BLaER1 treated with 17β-estradiol and CSF1 and Interleukin-3, amounts not matched to agents 10 nM and 100 nM (cell line): ENCODE measurements at regions not wholly inside any gene's neighbourhood (a gene's known extent, or its start where the extent isn't known, plus 50 kb on each side); places are given as distances from the start of the nearest gene placed in this dataset.

Experiments used
- H3K27ac ChIP-seq, 11 experiments: shearing (Covaris generic); formaldehyde crosslinking; 2 replicates each; pipeline ENCODE4 v1.8.1; 2022
- H3K27me3 ChIP-seq, 11 experiments: shearing (Covaris generic); formaldehyde crosslinking; 2 replicates each; pipeline ENCODE4 v1.8.1; 2022
- H3K36me3 ChIP-seq, 11 experiments: shearing (Covaris generic); formaldehyde crosslinking; 2 replicates each; pipeline ENCODE4 v1.8.1; 2022
- H3K4me1 ChIP-seq, 10 experiments: shearing (Covaris generic); formaldehyde crosslinking; 2 replicates each; pipeline ENCODE4 v1.8.1; 2022
- H3K4me2 ChIP-seq, 11 experiments: shearing (Covaris generic); formaldehyde crosslinking; 2 replicates each; pipeline ENCODE4 v1.8.1; 2022
- H3K4me3 ChIP-seq, 10 experiments: shearing (Covaris generic); formaldehyde crosslinking; 2 replicates each; pipeline ENCODE4 v1.8.1; 2022
- H3K9ac ChIP-seq, 11 experiments: shearing (Covaris generic); formaldehyde crosslinking; 2 replicates each; pipeline ENCODE4 v1.8.1; 2022
- H3K9me3 ChIP-seq, 11 experiments: shearing (Covaris generic); formaldehyde crosslinking; replicated peaks in 1 of 11; 2 replicates each; pipeline ENCODE4 v1.8.1; 2022
- H4K20me1 ChIP-seq, 11 experiments: shearing (Covaris generic); formaldehyde crosslinking; 2 replicates each; pipeline ENCODE4 v1.8.1; 2022
- Cebpa-rat ChIP-seq, 11 experiments: shearing (Covaris generic); IDR thresholded peaks; 2 replicates each; pipeline ENCODE4 v1.8.1; 2022

DNA sequence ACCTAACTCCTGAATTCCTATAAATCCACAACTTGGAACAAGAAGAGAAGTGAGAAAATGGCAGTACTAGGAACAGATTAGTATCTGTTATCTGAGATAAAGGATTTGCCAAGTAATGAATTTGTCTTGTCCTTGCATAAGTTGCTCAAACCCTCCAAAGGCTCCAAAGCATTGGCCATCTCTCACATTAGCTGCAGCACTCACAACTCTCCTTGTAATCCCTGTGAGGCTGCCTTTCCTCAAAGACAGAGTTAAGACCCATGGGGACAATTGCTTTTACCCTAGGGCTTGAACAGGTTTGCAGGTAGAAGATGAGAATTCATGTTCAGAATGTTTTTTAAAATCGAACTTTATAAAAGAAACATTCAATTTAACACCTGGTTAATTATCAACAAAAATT lies 1702.2 kb downstream of the EFNB2 start:
- no peaks in the 10 kb centered on the region for H3K9me3 ChIP-seq
- H3K27me3 ChIP-seq: no peaks in the 10 kb centered on the region
- no peak overlapping the region for H3K4me2 ChIP-seq
- H3K27ac ChIP-seq: no peak overlapping the region
- no peak for TF ChIP-seq Cebpa-rat (IDR thresholded peaks at IDR 0.05)
- H3K9ac ChIP-seq: no peak overlapping the region
- no peaks in the 10 kb centered on the region for H3K36me3 ChIP-seq
- H4K20me1 ChIP-seq: no peaks in the 10 kb centered on the region
- peaks cover 0 to 7% (median 0%) of the 10 kb centered on the region in 10 experiments; a peak in 2 of 20 replicates for H3K4me1 ChIP-seq
- H3K4me3 ChIP-seq: no peak overlapping the region

DNA sequence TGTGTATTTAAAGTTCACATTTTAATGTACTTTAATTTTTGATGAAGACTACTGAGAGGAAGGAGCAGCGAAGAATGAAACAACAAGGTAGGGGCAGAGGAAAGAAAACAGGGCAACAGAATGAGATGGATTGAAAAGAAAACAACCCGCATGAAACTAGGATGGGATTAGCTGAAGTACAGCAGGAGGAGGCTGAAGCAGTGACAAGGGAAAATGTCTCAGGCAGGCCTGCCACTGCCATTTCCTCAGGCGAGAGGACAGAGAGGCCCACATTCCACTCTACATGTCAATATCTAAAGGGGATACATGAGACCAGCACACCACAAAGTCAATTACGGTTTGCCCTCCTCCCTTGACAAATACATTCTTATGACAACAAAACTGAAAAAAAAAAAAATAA lies 1703.2 kb downstream of the EFNB2 start:
- H3K4me2 ChIP-seq: no peak overlapping the region
- H3K4me1 ChIP-seq: no peaks in the 10 kb centered on the region
- no peak overlapping the region for H3K27ac ChIP-seq
- TF ChIP-seq Cebpa-rat (IDR thresholded peaks at IDR 0.05): no peak
- H3K9ac ChIP-seq: no peak overlapping the region
- no peak overlapping the region for H3K4me3 ChIP-seq
- H3K27me3 ChIP-seq: no peaks in the 10 kb centered on the region
- no peaks in the 10 kb centered on the region for H4K20me1 ChIP-seq
- H3K9me3 ChIP-seq: no peaks in the 10 kb centered on the region
- no peaks in the 10 kb centered on the region for H3K36me3 ChIP-seq

GRCh38 chr13:104831831-104832230 lies 1703.6 kb downstream of the EFNB2 start:
- Histone ChIP-seq H3K36me3 (no peaks in the 10 kb centered on the region), H3K9ac (no peak overlapping the region), H3K4me3 (no peak overlapping the region), H3K4me1 (no peaks in the 10 kb centered on the region), H3K27ac (no peak overlapping the region), H3K27me3 (no peaks in the 10 kb centered on the region), H3K9me3 (no peaks in the 10 kb centered on the region), H3K4me2 (no peak overlapping the region), H4K20me1 (no peaks in the 10 kb centered on the region)
- TF ChIP-seq Cebpa-rat (IDR thresholded peaks at IDR 0.05): no peak

DNA sequence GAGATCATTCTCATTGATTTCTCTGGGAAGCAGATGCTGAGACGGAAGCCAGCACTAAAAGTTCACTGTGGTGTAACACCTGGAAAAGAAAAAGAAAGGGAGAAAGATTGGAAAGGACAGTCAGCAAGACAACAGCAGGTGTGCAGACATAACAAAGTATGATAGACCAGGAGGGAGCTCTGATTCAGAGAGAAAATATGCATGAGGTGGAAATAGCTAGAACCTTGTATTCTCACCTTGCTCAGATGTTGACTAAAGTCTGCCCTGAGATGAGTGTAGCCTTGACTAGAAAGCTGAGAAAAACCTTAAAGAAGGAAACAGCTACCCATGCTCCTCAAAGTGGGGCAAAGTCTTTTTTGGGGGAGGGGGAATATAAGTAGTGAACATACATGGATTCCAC lies 1711.8 kb downstream of the EFNB2 start:
- no peaks in the 10 kb centered on the region for H3K36me3 ChIP-seq
- no peak overlapping the region for H3K9ac ChIP-seq
- H3K27ac ChIP-seq: no peak overlapping the region
- H3K27me3 ChIP-seq: no peaks in the 10 kb centered on the region
- H3K4me2 ChIP-seq: no peak overlapping the region
- TF ChIP-seq Cebpa-rat (IDR thresholded peaks at IDR 0.05): no peak
- no peaks in the 10 kb centered on the region for H4K20me1 ChIP-seq
- no peaks in the 10 kb centered on the region for H3K4me1 ChIP-seq
- H3K9me3 ChIP-seq: no peaks in the 10 kb centered on the region
- H3K4me3 ChIP-seq: no peak overlapping the region

DNA sequence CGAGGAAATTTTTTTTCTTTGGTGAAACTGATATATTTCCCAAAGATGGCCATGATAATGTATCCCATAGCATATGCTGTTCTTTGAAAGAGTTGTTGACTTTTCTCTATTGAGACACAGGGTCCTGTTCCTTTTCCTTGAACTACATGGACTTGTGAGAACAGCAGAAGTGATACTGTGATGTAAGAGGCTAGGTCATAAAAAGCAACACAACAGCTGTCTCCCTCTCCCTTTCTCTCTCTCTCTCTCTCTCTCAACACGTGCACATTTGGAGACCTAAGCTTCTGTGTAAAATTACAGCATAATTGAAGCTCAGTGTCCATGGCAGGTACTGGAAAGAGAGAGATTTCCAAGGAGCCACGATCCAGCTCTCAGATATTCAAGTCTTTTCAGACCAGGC lies 1712.4 kb downstream of the EFNB2 start:
- no peak for TF ChIP-seq Cebpa-rat (IDR thresholded peaks at IDR 0.05)
- no peak overlapping the region for H3K9ac ChIP-seq
- no peaks in the 10 kb centered on the region for H3K4me1 ChIP-seq

GRCh38 chr13:104817271-104817670 lies 1718.2 kb downstream of the EFNB2 start:
- Histone ChIP-seq H3K9ac (no peak overlapping the region), H3K4me2 (no peak overlapping the region), H3K4me3 (no peak overlapping the region), H3K4me1 (no peaks in the 10 kb centered on the region), H3K27me3 (no peaks in the 10 kb centered on the region), H4K20me1 (no peaks in the 10 kb centered on the region), H3K9me3 (no peaks in the 10 kb centered on the region), H3K27ac (no peak overlapping the region), H3K36me3 (no peaks in the 10 kb centered on the region)
- no peak for TF ChIP-seq Cebpa-rat (IDR thresholded peaks at IDR 0.05)

More for the DNA sequence above, 1712.4 kb downstream of the EFNB2 start:
- Histone ChIP-seq H3K4me2 (no peak overlapping the region), H3K27me3 (no peaks in the 10 kb centered on the region), H3K27ac (no peak overlapping the region), H3K9me3 (no peaks in the 10 kb centered on the region), H4K20me1 (no peaks in the 10 kb centered on the region), H3K36me3 (no peaks in the 10 kb centered on the region), H3K4me3 (no peak overlapping the region)

- Histone ChIP-seq H3K4me2 (no peak overlapping the region), H3K9ac (no peak overlapping the region), H3K36me3 (no peaks in the 10 kb centered on the region), H3K4me3 (no peak overlapping the region), H4K20me1 (no peaks in the 10 kb centered on the region), H3K27ac (no peak overlapping the region), H3K4me1 (no peaks in the 10 kb centered on the region), H3K27me3 (no peaks in the 10 kb centered on the region), H3K9me3 (no peaks in the 10 kb centered on the region)
- no peak for TF ChIP-seq Cebpa-rat (IDR thresholded peaks at IDR 0.05)
These were observed 1718.7 kb downstream of the EFNB2 start for GRCh38 chr13:104816726-104817125.

- Histone ChIP-seq H3K36me3 (no peaks in the 10 kb centered on the region), H3K27me3 (no peaks in the 10 kb centered on the region), H3K27ac (no peak overlapping the region), H4K20me1 (no peaks in the 10 kb centered on the region), H3K4me3 (no peak overlapping the region), H3K9ac (no peak overlapping the region), H3K9me3 (no peaks in the 10 kb centered on the region), H3K4me2 (no peak overlapping the region), H3K4me1 (0 out of 20 replicates have a peak, but pooled peaks cover 0 to 3% (median 0%) of the 10 kb centered on the region in 10 experiments)
- TF ChIP-seq Cebpa-rat (IDR thresholded peaks at IDR 0.05): no peak
These were observed 1725.2 kb downstream of the EFNB2 start for GRCh38 chr13:104810242-104810641.

- no peak for TF ChIP-seq Cebpa-rat (IDR thresholded peaks at IDR 0.05)
- H3K4me2 ChIP-seq: no peak overlapping the region
- no peaks in the 10 kb centered on the region for H3K36me3 ChIP-seq
- H3K9me3 ChIP-seq: no peaks in the 10 kb centered on the region
- 0 out of 20 replicates have a peak, but pooled peaks cover 0 to 3% (median 0%) of the 10 kb centered on the region in 10 experiments for H3K4me1 ChIP-seq
- H3K27ac ChIP-seq: no peak overlapping the region
- H3K27me3 ChIP-seq: no peaks in the 10 kb centered on the region
- no peak overlapping the region for H3K9ac ChIP-seq
- H4K20me1 ChIP-seq: no peaks in the 10 kb centered on the region
- H3K4me3 ChIP-seq: no peak overlapping the region
These were observed 1726.0 kb downstream of the EFNB2 start for GRCh38 chr13:104809483-104809882.

DNA sequence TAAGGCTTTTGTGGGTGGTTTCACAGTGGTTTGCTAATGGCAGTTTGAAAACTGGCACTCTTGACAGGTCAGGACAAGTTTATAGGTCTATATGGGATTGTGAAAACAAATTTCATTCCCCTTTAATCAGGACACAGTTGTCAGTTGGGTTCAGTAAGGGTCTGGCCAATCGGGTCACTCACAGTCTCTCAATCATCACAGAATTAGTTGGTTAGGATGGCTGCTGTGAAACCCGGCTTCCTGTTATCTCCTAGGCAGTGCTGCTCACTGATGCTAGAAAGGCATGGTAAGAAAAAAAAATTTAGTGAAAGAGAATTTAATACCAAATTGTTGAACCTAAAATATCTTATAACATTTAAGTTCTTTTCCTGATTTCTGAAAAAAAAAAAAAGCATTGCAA lies 1730.1 kb downstream of the EFNB2 start:
- Histone ChIP-seq H3K9ac (no peak overlapping the region), H3K27ac (no peak overlapping the region), H3K36me3 (no peaks in the 10 kb centered on the region), H3K27me3 (no peaks in the 10 kb centered on the region), H3K4me1 (0 out of 20 replicates have a peak, but pooled peaks cover 0 to 3% (median 0%) of the 10 kb centered on the region in 10 experiments), H3K4me3 (no peak overlapping the region), H4K20me1 (no peaks in the 10 kb centered on the region), H3K9me3 (no peaks in the 10 kb centered on the region), H3K4me2 (no peak overlapping the region)
- TF ChIP-seq Cebpa-rat (IDR thresholded peaks at IDR 0.05): no peak
